ENCODE measurements at regions not wholly inside any gene's neighbourhood (a gene's known extent, or its start where the extent isn't known, plus 50 kb on each side); places are given as distances from the start of the nearest gene placed in this dataset.

GRCh38 chr2:43171789-43172188 lies 54.6 kb downstream of the ZFP36L2 start:
- 90 to 100% methylated on average over 1 of the region's 1 CpG for WGBS, 2 donors
- H3K4me1 ChIP-seq (ENCODE audit: control insufficient read depth in 1 of 2, insufficient read depth in 2 of 2, low read length in 2 of 2) = no peaks in the 10 kb centered on the region
- no peaks in the 10 kb centered on the region for H3K9me3 ChIP-seq (ENCODE audit: control insufficient read depth, low read length)
- ATAC-seq (ENCODE audit: low FRiP score) (no peak), DNase-seq (peak in 1 of 2 donors; percentile 77)
- no peaks in the 10 kb centered on the region for H3K36me3 ChIP-seq (ENCODE audit: control insufficient read depth in 1 of 2, insufficient read depth in 2 of 2, low read length in 1 of 2)
- intact Hi-C loops (cut with DNase I) = no loop called here
- H3K27ac ChIP-seq (ENCODE audit: low read depth in 1 of 2, low read length in 2 of 2) = no peak overlapping the region
- H3K27me3 ChIP-seq (ENCODE audit: control insufficient read depth in 1 of 2, insufficient read depth in 2 of 2, low read length in 1 of 2) = no peaks in the 10 kb centered on the region
- no peak overlapping the region for H3K4me3 ChIP-seq (ENCODE audit: low read length in 2 of 2)

GRCh38 chr2:43170405-43171105 lies 55.9 kb downstream of the ZFP36L2 start:
- Histone ChIP-seq H3K4me1 (ENCODE audit: control insufficient read depth in 1 of 2, insufficient read depth in 2 of 2, low read length in 2 of 2) (no peaks in the 10 kb centered on the region), H3K27ac (ENCODE audit: low read depth in 1 of 2, low read length in 2 of 2) (no peak overlapping the region), H3K27me3 (ENCODE audit: control insufficient read depth in 1 of 2, insufficient read depth in 2 of 2, low read length in 1 of 2) (no peaks in the 10 kb centered on the region), H3K9me3 (ENCODE audit: control insufficient read depth, low read length) (no peaks in the 10 kb centered on the region), H3K4me3 (ENCODE audit: low read length in 2 of 2) (no peak overlapping the region), H3K36me3 (ENCODE audit: control insufficient read depth in 1 of 2, insufficient read depth in 2 of 2, low read length in 1 of 2) (no peaks in the 10 kb centered on the region)
- DNase-seq = no peak
- 97 to 98% methylated on average over 21 of the region's 21 CpGs for WGBS, 2 donors
- intact Hi-C loops (cut with DNase I) = no loop called here
- ATAC-seq (ENCODE audit: low FRiP score) = no peak

- Histone ChIP-seq H3K27ac (ENCODE audit: low read depth in 1 of 2, low read length in 2 of 2) (no peak overlapping the region), H3K27me3 (ENCODE audit: control insufficient read depth in 1 of 2, insufficient read depth in 2 of 2, low read length in 1 of 2) (no peaks in the 10 kb centered on the region), H3K9me3 (ENCODE audit: control insufficient read depth, low read length) (no peaks in the 10 kb centered on the region), H3K36me3 (ENCODE audit: control insufficient read depth in 1 of 2, insufficient read depth in 2 of 2, low read length in 1 of 2) (no peaks in the 10 kb centered on the region), H3K4me3 (ENCODE audit: low read length in 2 of 2) (no peak overlapping the region), H3K4me1 (ENCODE audit: control insufficient read depth in 1 of 2, insufficient read depth in 2 of 2, low read length in 2 of 2) (no peaks in the 10 kb centered on the region)
- DNase-seq (no peak), ATAC-seq (ENCODE audit: low FRiP score) (no peak)
- intact Hi-C loops (cut with DNase I) = no loop called here
- WGBS, 2 donors = 59 to 80% methylated on average over 9 of the region's 9 CpGs
Observed at GRCh38 chr2:43169987-43170386, 56.4 kb downstream of the ZFP36L2 start.

GRCh38 chr2:43169099-43169945 lies 57.1 kb downstream of the ZFP36L2 start:
- Histone ChIP-seq H3K4me3 (ENCODE audit: low read length in 2 of 2) (no peak overlapping the region), H3K9me3 (ENCODE audit: control insufficient read depth, low read length) (no peaks in the 10 kb centered on the region), H3K27me3 (ENCODE audit: control insufficient read depth in 1 of 2, insufficient read depth in 2 of 2, low read length in 1 of 2) (no peaks in the 10 kb centered on the region), H3K27ac (ENCODE audit: low read depth in 1 of 2, low read length in 2 of 2) (no peak overlapping the region), H3K36me3 (ENCODE audit: control insufficient read depth in 1 of 2, insufficient read depth in 2 of 2, low read length in 1 of 2) (no peaks in the 10 kb centered on the region), H3K4me1 (ENCODE audit: control insufficient read depth in 1 of 2, insufficient read depth in 2 of 2, low read length in 2 of 2) (no peaks in the 10 kb centered on the region)
- intact Hi-C loops (cut with DNase I) = no loop called here
- peak; percentile 33 for ATAC-seq (ENCODE audit: low FRiP score)
- WGBS, 2 donors = 71 to 82% methylated on average over 24 of the region's 24 CpGs
- DNase-seq = peak in 1 of 2 donors; percentile 62

- no peak for DNase-seq
- intact Hi-C loops (cut with DNase I) = no loop called here
- Histone ChIP-seq H3K27me3 (ENCODE audit: control insufficient read depth in 1 of 2, insufficient read depth in 2 of 2, low read length in 1 of 2) (no peaks in the 10 kb centered on the region), H3K9me3 (ENCODE audit: control insufficient read depth, low read length) (no peaks in the 10 kb centered on the region), H3K27ac (ENCODE audit: low read depth in 1 of 2, low read length in 2 of 2) (no peak overlapping the region), H3K4me1 (ENCODE audit: control insufficient read depth in 1 of 2, insufficient read depth in 2 of 2, low read length in 2 of 2) (no peaks in the 10 kb centered on the region), H3K4me3 (ENCODE audit: low read length in 2 of 2) (no peak overlapping the region), H3K36me3 (ENCODE audit: control insufficient read depth in 1 of 2, insufficient read depth in 2 of 2, low read length in 1 of 2) (no peaks in the 10 kb centered on the region)
- WGBS, 2 donors = 100% methylated on average over 1 of the region's 1 CpG
- no peak for ATAC-seq (ENCODE audit: low FRiP score)
Observed at GRCh38 chr2:43168016-43168369, 58.4 kb downstream of the ZFP36L2 start.

- no peak overlapping the region for H3K27ac ChIP-seq (ENCODE audit: low read depth in 1 of 2, low read length in 2 of 2)
- DNase-seq (no peak), ATAC-seq (ENCODE audit: low FRiP score) (no peak)
- no peaks in the 10 kb centered on the region for H3K27me3 ChIP-seq (ENCODE audit: control insufficient read depth in 1 of 2, insufficient read depth in 2 of 2, low read length in 1 of 2)
- H3K4me3 ChIP-seq (ENCODE audit: low read length in 2 of 2) = no peak overlapping the region
- 76 to 78% methylated on average over 9 of the region's 9 CpGs for WGBS, 2 donors
- no peaks in the 10 kb centered on the region for H3K4me1 ChIP-seq (ENCODE audit: control insufficient read depth in 1 of 2, insufficient read depth in 2 of 2, low read length in 2 of 2)
- H3K36me3 ChIP-seq (ENCODE audit: control insufficient read depth in 1 of 2, insufficient read depth in 2 of 2, low read length in 1 of 2) = no peaks in the 10 kb centered on the region
- H3K9me3 ChIP-seq (ENCODE audit: control insufficient read depth, low read length) = no peaks in the 10 kb centered on the region
- intact Hi-C loops (cut with DNase I) = no loop called here
Observed at GRCh38 chr2:43165378-43166069, 60.9 kb downstream of the ZFP36L2 start.

- Histone ChIP-seq H3K4me3 (ENCODE audit: low read length in 2 of 2) (no peak overlapping the region), H3K27ac (ENCODE audit: low read depth in 1 of 2, low read length in 2 of 2) (no peak overlapping the region), H3K36me3 (ENCODE audit: control insufficient read depth in 1 of 2, insufficient read depth in 2 of 2, low read length in 1 of 2) (no peaks in the 10 kb centered on the region), H3K27me3 (ENCODE audit: control insufficient read depth in 1 of 2, insufficient read depth in 2 of 2, low read length in 1 of 2) (no peaks in the 10 kb centered on the region), H3K4me1 (ENCODE audit: control insufficient read depth in 1 of 2, insufficient read depth in 2 of 2, low read length in 2 of 2) (no peaks in the 10 kb centered on the region), H3K9me3 (ENCODE audit: control insufficient read depth, low read length) (no peaks in the 10 kb centered on the region)
- DNase-seq (no peak), ATAC-seq (ENCODE audit: low FRiP score) (no peak)
- intact Hi-C loops (cut with DNase I) = loop anchor here in 1 of 2 donors (5.0 kb wide), 1 partner anchor 53 kb away; no protein-coding TSS in a partner anchor
- WGBS, 2 donors = 96 to 97% methylated on average over 10 of the region's 10 CpGs
Observed at GRCh38 chr2:43164686-43165085, 61.7 kb downstream of the ZFP36L2 start.

GRCh38 chr2:43163584-43164270 lies 62.7 kb downstream of the ZFP36L2 start:
- no peak for ATAC-seq (ENCODE audit: low FRiP score)
- intact Hi-C loops (cut with DNase I) = loop anchor here in 1 of 2 donors (5.0 kb wide), 1 partner anchor 54 kb away; no protein-coding TSS in a partner anchor

More at GRCh38 chr2:43163584-43164270, 62.7 kb downstream of the ZFP36L2 start:
- WGBS, 2 donors = 79 to 82% methylated on average over 6 of the region's 6 CpGs
- no peaks in the 10 kb centered on the region for H3K4me1 ChIP-seq (ENCODE audit: control insufficient read depth in 1 of 2, insufficient read depth in 2 of 2, low read length in 2 of 2)
- no peak overlapping the region for H3K4me3 ChIP-seq (ENCODE audit: low read length in 2 of 2)
- no peaks in the 10 kb centered on the region for H3K27me3 ChIP-seq (ENCODE audit: control insufficient read depth in 1 of 2, insufficient read depth in 2 of 2, low read length in 1 of 2)
- H3K36me3 ChIP-seq (ENCODE audit: control insufficient read depth in 1 of 2, insufficient read depth in 2 of 2, low read length in 1 of 2) = no peaks in the 10 kb centered on the region
- H3K9me3 ChIP-seq (ENCODE audit: control insufficient read depth, low read length) = no peaks in the 10 kb centered on the region
- no peak for DNase-seq
- H3K27ac ChIP-seq (ENCODE audit: low read depth in 1 of 2, low read length in 2 of 2) = no peak overlapping the region
